ENCODE measurements at regions not wholly inside any gene's neighbourhood (a gene's known extent, or its start where the extent isn't known, plus 50 kb on each side); places are given as distances from the start of the nearest gene placed in this dataset.
"Not testable (repeated sequence)": the region's sequence is repeated elsewhere in the genome, so short reads cannot be mapped to it uniquely, and the experiment has no call there.

DNA sequence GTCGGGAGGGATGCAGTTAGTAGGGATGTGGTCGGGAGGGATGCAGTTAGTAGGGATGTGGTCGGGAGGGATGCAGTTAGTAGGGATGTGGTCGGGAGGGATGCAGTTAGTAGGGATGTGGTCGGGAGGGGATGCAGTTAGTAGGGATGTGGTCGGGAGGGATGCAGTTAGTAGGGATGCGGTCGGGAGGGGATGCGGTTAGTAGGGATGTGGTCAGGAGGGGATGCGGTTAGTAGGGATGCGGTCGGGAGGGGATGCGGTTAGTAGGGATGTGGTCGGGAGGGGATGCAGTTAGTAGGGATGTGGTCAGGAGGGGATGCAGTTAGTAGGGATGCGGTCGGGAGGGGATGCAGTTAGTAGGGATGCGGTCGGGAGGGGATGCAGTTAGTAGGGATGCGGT, 96.2 kb downstream of the BDH1 start:
- DNase-seq (ENCODE audit: low read depth) = not testable (repeated sequence)

GRCh38 chr3:197458906-197459470, 96.8 kb downstream of the BDH1 start:
- no peak for DNase-seq (ENCODE audit: low read depth)

DNA sequence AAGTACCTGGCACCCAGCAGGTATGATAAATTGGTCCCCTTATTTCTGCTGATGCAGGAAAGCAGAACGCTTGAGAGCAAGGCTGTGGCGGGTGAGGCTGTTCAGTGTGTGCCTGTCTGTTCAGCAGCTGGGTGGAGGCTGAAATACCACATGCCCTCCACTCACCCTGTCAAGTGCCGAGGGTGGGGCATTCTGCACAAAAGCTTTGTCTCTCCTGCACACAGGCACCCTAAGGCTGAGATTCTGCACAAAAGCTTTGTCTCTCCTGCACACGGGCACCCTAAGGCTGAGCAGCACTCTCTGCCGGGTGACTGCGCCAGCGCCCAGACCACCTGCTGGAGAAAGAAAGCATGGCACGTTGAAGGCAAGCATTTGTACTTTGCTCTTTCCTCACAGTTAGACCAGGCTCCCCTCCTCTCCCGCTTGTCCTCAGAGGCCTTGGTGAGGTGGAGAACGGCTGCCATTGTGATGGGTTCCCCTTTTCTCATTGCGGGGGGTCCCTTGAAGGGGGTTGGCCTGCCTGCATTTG, 97.5 kb downstream of the BDH1 start:
- no peak for DNase-seq (ENCODE audit: low read depth)

GRCh38 chr3:197456261-197457091, 99.3 kb downstream of the BDH1 start:
- peak; percentile 30 for DNase-seq (ENCODE audit: low read depth)

GRCh38 chr3:197454841-197455240, 100.9 kb downstream of the BDH1 start:
- DNase-seq (ENCODE audit: low read depth) = not testable (repeated sequence)

DNA sequence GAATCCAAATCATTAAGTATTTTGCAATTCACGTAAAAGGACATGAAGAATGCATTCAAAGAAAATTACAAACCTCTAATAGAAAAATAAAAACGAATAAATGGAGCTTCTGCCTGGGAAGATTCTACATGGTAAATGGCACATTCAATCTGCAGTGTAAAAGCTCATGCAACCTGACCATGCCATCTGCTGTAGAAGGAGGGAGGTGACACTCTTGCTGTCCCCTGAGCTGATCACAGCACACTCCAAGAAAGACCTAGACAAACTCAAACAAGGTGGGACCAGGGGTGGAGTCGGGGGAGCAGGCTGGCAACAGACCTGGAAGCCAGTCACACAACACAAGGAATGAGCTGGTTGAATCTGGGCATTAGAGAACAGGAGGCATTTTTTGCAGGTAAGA, 101.8 kb downstream of the BDH1 start:
- DNase-seq (ENCODE audit: low read depth) = no peak

DNA sequence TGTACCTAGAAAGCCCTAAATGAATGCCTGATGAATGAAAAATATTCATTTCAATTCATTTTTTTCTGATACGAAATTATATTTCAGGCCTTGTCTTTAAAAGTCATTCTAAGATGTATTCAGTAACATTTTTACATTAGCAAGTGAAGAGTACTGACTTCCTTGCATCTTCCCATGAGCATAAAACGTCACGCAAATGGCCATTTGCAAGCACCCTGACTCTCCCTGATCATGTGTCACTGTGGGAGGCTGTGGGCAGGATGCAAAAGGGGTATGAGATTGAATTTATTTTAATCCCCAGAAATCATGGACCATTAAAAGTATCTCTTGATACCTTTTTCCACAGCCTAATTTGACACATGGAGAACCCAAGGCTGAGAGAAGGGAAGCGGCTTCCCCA, 105.0 kb downstream of the BDH1 start:
- DNase-seq (ENCODE audit: low read depth) = no peak

DNA sequence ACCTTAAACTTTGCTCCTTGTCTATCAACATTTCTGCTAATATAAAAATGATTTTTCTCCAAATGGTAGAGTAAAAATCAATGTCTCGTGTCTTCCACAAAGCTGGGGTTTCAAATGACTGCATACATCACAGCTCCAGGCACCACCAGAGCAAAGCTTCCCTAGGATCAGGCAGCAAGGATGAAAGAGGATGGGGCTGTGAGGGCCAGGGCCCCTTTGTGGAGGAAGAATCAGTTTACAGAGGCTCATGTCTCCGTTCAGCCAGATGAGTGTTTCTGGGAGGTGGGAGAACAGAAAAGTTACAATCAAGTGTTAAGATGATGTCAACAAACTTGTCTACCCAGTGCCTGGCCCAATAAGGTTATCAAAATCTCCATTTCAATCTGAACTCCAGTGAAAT, 105.5 kb downstream of the BDH1 start:
- DNase-seq (ENCODE audit: low read depth) = no peak

DNA sequence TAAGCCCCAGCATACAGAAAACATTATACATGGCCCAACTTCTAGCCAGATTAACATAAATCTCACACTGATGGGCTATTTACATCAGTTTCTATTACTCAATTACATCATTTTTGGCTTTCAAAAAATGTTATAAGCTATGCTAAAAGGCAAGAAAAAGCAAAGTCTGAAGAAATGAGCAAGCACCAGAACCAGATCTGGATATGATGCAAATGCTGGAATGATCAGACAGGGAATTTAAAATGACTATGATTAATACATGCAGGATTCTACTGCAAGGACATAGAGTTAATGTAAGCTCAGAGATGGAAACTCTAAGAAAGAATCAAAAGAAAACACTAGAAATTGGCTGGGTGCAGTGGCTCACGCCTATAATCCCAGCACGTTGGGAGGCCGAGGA, 106.6 kb downstream of the BDH1 start:
- not testable (repeated sequence) for DNase-seq (ENCODE audit: low read depth)

DNA sequence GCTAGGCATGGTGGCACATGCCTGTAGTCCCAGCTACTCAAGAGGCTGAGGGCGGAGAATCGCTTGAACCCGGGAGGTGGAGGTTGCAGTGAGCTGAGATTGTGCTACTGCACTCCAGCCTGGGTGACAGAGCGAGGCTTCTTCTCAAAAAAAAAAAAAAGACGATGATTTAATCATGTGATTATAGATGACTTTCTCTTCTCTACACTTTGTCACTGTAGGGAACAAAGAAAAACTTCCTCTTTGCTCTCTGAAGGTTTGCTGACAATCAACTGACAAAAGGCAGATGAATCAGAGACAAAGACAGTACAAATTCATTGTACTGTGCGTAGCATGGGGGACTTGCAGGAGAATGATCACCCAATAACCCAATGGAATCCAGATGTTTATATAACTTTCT, 108.0 kb downstream of the BDH1 start:
- not testable (repeated sequence) for DNase-seq (ENCODE audit: low read depth)

- no peak for DNase-seq (ENCODE audit: low read depth)
These were observed 108.7 kb downstream of the BDH1 start for GRCh38 chr3:197447057-197447456.

DNA sequence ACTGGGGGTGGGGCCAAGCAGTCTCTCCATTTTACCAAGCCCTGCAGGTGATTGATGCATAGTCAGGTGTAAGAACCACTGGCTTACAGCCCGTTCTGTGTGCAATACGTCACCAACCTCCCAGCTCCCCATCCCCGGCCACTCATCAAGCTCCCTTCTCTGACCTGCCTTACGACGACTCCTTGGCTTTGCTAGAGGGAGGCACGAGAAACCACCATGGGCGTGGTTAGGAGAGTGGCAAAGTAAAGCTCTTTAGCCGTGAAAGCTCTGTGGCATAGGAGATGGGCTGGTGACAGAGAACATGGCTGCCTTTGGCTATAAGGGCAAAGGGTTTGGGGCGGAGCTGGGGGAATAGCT, 109.1 kb downstream of the BDH1 start:
- DNase-seq (ENCODE audit: low read depth) = no peak

DNA sequence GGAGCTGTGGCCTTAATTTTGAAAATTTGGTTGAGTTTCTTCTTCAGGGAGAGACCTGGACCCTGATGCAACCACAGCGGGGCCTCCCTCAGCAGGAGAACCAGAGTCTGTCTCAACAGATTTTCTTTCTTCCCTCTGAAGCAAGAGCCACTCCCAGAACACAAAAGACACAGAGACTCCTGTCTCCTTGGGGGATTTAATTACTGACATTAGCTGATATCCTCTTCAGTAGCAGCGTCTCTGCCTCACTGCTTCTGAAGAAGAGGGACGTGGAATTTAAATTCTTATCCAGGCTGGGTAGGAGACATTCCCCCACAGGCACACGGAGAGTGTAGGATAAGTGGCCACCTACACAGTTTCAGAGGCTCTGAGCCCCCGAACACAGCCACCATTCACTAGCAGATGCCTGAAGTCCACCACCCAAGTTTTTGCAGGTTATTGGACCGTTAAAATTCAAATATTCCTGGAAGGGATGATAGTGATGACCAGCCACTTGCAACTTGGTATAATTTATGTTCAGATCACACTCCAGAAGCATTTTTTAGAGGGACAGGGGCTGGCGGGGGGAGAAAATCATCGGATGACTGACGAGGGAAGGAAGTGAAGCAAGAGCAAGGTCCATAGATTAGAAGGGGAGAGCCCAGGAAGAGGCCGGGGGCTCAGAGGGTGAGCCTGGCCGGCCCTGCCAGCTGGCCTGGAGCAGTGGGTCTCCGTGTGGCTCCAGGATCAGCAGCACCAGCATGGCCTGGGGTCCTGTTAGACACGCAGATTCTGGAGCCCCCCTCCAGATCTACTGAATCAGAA, 109.7 kb downstream of the BDH1 start:
- DNase-seq (ENCODE audit: low read depth) = no peak

DNA sequence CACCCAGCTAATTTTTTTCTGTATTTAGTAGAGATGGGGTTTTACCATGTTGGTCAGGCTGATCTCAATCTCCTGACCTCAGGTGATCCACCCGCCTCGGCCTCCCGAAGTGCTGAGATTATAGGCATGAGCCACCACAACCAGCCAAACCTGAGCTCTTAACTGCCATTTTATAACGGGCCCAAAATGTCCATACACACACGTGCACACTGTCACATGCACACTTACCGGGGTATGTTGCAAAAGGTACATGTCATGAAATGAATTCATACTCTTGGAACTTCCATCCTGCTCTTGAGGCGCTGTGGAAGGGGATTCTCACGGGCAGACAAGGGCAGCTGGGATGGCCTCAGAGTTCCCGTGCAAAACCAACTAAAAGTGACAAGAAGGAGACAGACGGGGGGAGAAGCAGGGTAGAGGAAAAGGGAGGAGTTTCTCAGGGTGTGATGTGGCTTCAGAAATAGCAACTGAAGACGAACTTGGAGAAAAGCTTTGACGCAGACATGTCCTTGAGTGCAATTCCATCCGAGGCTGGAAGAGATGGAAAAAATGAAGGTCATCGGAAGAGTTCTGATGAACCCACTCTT, 110.9 kb downstream of the BDH1 start:
- DNase-seq (ENCODE audit: low read depth) = no peak

DNA sequence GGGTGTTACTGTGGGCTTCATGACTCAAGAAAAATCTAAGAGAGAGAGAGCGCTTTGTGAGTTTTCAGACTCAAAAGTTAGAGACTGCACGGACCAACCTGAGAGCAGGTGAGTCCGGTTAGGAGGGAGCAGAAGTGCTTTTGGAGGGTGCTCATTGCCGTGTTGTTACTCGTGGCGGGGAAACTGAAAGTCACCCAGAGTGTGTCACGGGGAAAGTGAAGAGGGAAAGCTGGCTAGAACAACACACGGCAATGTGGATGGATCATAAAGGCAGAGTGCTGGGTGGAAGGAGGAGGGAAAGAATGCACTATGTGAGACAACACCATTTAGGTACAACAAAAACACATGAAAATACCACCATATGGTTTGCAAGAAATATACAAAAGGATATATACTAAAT, 112.3 kb downstream of the BDH1 start:
- no peak for DNase-seq (ENCODE audit: low read depth)

DNA sequence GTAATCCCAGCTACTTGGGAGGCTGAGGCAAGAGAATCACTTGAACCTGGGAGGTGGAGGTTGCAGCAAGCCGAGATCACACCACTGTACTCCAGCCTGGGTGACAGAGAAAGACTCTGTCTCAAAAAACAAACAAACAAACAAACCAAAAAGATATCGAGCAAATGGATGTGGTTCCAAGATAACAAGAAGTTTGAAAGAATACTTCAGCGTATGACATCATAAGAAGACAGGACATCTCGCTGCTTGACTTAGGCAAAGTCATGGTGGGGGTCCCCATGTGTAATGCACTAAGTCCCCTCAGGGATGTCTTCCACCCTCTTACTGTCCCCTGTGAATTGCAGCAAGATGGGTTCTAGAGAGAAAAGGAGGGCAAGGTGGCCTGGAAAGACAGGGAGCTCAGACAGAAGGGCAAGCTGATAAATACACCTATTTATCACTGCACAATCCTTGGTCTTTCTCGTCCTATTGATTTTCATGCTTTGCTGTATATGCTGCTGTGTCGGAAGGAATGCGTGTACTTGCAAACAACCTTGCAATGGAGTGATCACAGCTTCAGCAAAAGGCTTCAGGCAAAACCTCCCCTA, 115.0 kb downstream of the BDH1 start:
- no peak for DNase-seq (ENCODE audit: low read depth)

DNA sequence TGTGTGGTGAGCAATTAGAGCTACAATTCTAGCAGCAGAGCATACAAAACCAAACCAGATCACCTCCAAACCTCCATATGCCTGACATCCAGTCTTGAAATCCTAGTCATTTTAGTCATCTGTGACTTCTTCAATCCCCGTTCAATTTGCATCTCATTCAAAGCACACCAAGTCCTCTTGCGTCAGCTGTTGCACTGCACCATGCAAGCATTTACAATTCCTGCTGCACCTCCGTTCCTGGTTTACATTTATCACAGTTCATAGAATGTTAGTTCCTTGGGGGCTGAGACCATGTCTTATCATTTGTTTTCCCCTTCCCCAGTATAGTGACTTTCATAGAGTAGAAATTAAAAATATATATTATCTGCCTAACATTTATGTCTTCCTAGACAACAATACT, 116.9 kb downstream of the BDH1 start:
- DNase-seq (ENCODE audit: low read depth) = no peak

GRCh38 chr3:197435426-197435825, 120.3 kb downstream of the BDH1 start:
- DNase-seq (ENCODE audit: low read depth) = no peak

- no peak for DNase-seq (ENCODE audit: low read depth)
These were observed 120.9 kb downstream of the BDH1 start for GRCh38 chr3:197434830-197435229.

DNA sequence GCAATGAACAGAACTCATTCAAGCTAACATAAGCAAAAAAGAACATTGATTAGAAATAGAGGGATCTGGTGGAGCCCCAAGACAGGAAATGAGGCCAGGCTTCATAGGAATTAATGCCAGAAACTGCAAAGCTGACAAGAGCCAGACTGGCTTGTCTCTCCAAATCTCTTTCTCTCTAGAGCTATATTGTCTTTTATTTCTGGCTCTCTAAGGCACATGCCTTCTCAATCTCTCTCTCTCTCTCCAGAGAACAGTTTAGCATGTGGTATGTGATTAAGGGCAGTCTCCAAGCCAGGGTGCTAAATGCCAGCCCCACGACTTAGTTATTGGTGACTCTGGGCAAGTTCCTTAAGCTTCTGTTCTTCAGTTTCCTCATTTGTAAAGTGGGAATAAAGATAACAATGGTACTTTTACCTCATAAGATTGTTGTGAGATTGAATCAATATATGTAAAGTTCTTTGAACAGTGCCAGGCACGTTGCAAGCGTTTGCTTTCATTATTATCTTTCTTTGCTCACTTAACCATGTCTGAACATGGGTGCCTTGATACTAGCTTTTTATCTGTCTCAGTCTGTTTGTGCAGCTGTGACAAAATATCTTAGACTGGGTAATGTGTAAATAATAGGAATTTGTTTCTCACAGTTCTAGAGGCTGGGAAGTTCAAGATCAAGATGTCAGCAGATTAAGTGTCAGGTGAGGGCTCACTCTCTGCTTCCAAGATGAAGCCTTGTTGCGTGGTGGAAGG, 123.2 kb downstream of the BDH1 start:
- DNase-seq (ENCODE audit: low read depth) = no peak

GRCh38 chr3:197431346-197431910, 124.3 kb downstream of the BDH1 start:
- no peak for DNase-seq (ENCODE audit: low read depth)
